Upper lobe of left lung (tissue), 4 donors: ENCODE measurements at regions not wholly inside any gene's neighbourhood (a gene's known extent, or its start where the extent isn't known, plus 50 kb on each side); places are given as distances from the start of the nearest gene placed in this dataset.

Experiments
- EP300 ChIP-seq, 4 donors: sonication (generic); formaldehyde crosslinking; IDR thresholded peaks; one replicate each; pipeline ENCODE4 v1.5.1; 2017; ENCODE audit warnings: antibody characterized with exemption in 4 of 4, control low read depth in 2 of 4
- TF ChIP-seq, protein P1 (sequence below), 6 experiments: fragments of 450-650 bp in 4 of 6; fragments of 200-600 bp in 2 of 6; sonication (generic) in 2 of 6; IDR thresholded peaks; one replicate each; pipeline ENCODE4 v1.5.1; 2016 to 2019; ENCODE audit warnings: antibody characterized with exemption in 6 of 6

DNA sequence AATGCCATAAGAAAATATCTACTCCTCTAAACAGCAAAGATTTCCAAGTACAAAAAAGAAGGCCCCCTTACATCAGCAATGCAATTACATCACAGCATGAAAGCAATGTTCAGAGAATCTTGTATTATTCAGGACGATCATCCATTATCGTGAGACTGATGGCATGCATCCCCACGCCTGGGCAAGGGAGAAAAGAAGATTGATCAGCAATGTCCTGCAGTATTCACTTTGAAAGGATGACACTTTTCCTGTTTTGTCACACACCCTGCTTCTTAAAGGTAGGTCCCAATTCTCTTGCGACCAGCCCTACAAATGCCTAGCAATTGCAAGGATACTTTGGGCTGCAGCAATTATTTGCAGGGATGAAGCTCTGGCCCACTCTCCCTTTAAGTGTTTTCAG is 108.7 kb downstream of the TOMM20 start:
- TF ChIP-seq, protein P1, sequence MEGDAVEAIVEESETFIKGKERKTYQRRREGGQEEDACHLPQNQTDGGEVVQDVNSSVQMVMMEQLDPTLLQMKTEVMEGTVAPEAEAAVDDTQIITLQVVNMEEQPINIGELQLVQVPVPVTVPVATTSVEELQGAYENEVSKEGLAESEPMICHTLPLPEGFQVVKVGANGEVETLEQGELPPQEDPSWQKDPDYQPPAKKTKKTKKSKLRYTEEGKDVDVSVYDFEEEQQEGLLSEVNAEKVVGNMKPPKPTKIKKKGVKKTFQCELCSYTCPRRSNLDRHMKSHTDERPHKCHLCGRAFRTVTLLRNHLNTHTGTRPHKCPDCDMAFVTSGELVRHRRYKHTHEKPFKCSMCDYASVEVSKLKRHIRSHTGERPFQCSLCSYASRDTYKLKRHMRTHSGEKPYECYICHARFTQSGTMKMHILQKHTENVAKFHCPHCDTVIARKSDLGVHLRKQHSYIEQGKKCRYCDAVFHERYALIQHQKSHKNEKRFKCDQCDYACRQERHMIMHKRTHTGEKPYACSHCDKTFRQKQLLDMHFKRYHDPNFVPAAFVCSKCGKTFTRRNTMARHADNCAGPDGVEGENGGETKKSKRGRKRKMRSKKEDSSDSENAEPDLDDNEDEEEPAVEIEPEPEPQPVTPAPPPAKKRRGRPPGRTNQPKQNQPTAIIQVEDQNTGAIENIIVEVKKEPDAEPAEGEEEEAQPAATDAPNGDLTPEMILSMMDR (IDR thresholded peaks at IDR 0.05), result no peak
- TF ChIP-seq EP300 (IDR thresholded peaks at IDR 0.05), result no peak
